SIG-M5 (cell line): ENCODE measurements at regions not wholly inside any gene's neighbourhood (a gene's known extent, or its start where the extent isn't known, plus 50 kb on each side); places are given as distances from the start of the nearest gene placed in this dataset.
"Not testable (repeated sequence)": the region's sequence is repeated elsewhere in the genome, so short reads cannot be mapped to it uniquely, and the experiment has no call there.

ENCODE experiments used
- DNase-seq: peaks from one replicate; lab custom pipeline; 2025; lab: John Stamatoyannopoulos, UW

DNA sequence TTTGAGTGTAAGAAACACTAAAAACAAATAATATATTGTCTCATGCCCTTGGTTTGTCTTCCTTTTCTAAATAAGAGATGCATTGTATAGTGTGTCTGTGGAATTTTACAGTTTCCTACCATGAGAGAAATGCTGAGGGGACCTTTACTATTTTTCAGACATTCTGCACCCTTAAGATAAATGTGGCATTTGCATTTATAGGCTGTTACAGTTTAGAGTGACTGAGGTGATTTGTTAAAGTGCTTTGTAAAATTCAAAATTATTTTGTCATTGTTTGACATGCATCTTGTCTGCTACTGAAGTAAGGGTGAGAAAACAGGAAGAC lies 78.9 kb upstream of the ZSWIM2 start:
- DNase-seq, result no peak

DNA sequence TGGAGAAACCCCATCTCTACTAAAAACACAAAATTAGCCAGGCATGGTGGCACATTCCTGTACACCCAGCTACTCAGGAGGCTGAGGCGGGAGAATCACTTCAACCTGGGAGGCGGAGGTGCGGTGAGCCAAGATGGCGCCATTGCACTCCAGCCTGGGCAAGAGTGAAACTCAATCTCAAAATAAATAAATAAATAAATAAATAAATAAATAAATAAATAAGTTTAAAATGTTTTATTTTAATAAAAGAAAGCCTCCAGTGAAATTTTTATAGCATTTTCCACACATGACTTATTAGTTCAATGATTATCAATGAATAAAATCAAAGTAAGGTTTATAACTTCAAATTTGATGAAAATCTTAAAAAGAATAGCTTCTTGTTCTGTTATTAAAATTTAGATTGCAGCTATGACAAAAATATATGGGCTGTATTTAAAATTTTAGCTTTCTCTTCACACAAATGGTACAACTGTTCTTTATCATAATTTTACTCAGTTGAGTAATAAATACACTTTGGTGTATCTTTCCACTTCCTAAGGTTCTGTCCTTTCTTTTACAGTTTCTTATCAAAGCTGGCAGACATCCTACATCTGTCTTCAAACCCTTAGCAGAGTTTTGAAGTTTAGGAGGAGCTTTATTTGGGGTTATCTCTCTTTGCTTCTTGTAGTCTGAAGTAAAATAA lies 78.4 kb upstream of the ZSWIM2 start:
- no peak for DNase-seq

DNA sequence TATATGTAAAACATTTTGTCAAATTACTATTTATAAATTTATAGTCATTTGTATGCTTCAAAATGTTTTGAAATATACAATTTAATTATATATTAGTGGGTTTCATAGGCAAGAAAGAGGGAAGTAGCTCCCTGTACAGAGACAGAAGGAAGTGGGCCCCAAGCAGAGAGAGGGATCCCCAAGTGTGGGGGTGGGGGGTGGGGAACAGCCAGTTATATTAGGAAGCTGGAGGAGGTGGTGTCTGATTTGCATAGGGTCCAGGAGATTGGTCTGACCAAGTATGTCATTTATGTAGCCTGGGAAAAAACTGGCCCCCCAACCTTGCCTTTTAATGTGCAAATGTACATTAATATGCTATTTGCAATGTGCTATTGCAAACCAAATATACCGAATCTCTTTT lies 76.5 kb upstream of the ZSWIM2 start:
- DNase-seq, result no peak

DNA sequence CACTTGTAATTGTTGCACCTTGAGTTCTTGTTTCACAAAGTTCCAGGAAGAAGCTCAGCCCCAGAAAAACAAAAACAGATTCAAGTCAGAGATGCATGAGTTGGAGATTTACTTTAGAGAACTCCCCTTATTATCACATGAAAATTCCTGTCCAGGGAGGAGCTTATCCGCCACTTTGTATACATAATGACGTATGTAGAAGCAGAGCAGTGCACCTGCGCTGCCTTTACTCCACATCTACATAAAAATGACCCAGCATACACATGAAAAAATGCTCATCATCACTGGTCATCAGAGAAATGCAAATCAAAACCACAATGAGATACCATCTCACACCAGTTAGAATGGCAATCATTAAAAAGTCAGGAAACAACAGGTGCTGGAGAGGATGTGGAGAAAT lies 73.3 kb upstream of the ZSWIM2 start:
- DNase-seq, result not testable (repeated sequence)

DNA sequence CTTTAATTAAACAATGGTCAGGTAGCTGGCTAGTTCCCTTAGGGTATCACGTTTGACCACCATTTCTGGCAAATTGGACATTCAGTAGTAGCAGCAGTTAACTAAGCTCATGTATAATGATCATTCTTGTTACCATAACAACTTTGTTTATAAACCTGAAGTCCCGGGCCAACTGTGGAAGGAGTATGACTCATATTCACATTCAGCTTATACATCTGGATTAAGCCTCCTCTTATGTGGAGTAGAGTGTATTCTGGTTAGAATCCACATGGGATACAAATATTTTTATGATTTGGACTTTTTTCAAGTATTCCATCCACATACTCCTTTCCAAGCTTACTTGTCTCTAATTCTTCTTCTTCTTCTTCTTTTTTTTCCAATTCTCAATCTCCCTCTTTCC lies 70.3 kb upstream of the ZSWIM2 start:
- DNase-seq, result no peak

DNA sequence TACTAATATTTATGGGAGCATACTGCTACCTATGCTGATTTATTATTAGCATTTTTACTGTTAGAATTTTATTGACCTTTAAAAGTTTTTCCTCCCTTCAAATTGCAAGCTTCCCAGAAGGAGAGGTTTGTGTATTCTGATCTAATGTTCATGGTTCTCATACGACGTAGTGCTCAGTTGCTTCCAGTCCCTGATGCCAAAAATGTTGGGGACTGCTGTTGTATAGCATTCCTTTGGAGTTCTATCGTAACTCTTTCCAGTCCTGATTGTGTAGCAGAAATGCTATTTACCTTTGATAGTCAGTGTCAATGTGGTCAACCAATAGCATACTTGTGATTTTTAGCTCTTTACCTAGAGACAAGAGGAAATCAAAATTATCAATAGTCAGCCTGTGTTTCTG lies 69.5 kb upstream of the ZSWIM2 start:
- DNase-seq, result no peak

DNA sequence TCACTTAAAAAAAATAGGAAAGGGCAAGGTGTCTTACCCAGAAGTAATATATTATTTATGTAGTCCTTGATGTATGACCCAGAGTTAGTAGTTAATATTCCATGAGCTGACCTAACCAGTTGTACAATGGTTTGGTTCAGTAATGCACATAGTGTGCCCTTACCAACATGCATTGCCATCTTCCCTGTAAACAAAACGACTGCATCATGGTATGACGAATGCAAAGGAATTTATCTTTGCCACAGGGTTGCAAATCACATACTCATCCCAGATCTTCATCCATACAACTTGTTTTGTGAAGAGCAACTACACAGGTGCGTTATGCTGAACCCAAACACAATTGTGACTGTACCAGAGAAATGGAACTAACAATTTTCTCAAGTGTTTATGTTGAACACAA lies 68.9 kb upstream of the ZSWIM2 start:
- no peak for DNase-seq

DNA sequence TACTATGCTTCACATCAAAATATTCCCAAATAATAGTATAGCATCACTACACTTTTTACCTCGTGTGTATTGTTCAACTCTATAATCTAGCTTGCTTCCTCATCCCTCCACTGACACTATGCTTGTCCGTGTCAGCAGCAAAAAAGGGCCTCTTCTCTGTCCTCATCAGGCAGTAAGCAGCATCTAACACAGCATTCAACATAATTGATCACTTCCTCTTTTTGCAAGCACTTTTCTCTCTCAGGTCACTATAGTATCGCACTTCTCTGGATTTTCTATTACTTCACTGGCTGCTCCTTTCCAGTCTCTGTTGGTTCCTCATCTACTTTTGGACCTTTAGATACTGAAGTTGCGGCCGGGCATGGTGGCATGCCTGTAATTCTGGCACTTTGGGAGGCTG lies 64.9 kb upstream of the ZSWIM2 start:
- DNase-seq, result peak; percentile 96

DNA sequence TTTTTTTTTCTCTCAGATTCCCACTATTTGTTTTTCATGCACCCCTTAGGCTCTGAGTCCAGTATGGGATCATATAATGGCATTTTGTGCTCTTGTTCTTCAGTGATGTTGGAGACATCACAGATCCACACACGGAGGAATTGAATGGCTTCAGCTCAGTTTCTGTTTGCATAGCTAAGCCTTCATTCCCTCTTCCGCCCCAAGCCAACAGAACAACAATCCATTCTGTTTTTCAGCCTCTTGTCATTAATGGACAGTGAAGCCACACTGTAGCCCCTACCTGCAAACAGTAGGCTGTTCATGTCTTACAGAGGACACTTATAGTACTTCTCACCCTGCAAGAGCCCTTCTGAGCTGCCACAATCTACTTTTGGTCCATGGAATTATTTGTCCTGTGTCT lies 64.0 kb upstream of the ZSWIM2 start:
- no peak for DNase-seq

DNA sequence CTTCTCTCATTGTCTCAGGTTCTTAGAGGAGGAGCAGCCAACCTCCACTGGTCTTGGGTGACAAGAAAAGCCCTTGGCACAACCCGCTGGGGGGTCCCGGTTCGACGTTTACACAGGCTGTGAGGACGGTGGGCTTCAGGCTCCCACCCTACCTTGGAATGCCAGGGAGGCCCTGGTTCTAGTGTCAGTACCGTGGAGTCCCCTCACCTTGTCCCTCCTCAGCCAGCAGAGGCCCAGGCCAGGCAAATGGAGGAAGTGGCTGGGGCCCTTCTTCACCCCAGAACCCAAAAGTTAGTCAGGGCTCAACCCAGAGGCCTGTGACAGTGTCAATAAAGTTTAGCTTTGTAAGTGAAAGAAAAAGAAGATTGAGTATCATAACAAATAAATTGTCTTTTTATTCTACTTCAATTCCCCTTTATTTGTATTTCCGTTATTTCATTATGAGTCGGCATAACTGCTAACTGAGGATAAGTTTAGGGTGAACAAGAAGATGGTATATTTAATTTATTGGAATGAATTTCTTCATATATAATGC lies 62.6 kb upstream of the ZSWIM2 start:
- DNase-seq, result no peak

DNA sequence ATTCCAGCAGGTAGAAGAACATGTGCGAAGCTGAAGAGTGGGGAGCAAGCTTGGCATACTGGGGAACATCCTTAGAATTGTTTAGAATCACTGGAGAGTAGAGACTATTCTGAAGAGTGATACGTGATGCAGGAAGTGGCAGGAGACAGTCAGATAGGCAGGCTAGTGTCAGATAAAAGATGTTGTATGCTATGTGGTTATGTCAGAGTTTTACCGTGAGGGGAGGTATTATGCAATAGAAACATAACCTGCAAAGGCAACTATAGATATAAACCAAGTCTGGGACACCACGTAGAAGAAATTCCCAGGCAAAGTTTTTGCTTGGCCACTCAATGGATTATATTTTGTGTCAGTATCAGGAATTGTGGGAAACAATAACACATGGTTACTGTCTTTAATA lies 62.0 kb upstream of the ZSWIM2 start:
- DNase-seq, result no peak

DNA sequence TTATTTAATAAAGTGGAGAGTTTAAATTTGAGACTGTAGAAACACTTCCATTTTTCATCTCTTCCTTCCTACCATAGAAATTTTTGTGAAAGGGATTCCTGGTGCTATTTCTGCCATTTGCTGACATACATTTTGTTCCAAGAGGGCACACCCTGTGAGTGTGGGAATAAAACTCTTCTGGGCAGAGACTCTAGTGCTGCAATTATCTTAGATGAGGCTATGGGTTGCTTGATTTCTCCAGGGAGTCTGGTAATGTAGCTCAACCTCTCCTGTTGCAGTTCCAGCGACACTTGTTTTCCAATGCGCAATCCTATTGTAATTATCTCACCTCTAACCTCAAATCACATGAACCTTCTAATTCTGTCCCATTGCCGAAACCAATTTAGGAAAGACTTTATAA lies 60.1 kb upstream of the ZSWIM2 start:
- no peak for DNase-seq

DNA sequence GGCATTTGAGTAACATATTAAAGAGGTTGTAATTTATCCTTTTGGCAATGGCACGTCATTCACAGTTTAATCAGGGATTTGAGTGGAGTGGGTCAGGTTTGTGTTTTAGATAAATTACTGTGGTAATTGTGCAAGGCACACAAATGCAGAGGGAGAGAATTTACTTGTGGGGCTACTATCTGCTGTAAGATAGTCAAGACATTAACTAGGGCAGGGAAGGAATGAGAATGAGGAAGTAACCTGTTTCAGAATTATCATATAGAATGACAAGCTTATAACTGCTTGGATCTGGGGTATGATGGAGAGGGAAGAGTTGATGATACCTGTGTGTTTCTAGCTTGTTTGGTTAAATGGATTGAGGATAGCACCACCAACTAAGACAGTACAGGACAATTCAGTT lies 58.9 kb upstream of the ZSWIM2 start:
- no peak for DNase-seq

DNA sequence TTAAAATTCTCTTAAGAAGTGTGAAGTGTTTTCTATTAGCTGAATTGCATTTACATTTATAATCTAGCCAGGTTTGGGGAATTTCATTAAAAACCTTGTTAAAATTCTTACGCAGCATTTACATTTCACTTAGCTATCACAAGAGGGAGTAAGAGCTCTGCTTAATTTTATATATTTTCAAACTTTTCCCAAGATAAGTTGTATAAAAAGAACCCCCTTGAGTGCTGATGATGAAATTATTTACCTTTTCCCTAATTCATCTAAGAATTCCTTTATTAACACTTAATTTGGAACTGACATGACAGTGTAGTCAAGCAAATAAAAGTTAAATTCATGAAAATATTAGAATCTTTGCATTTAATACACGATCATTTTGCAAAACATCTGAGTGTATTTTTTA lies 54.2 kb upstream of the ZSWIM2 start:
- DNase-seq, result no peak
